OCI-LY7 (cell line): ENCODE measurements at regions not wholly inside any gene's neighbourhood (a gene's known extent, or its start where the extent isn't known, plus 50 kb on each side); places are given as distances from the start of the nearest gene placed in this dataset. TPM values are rescaled to one million over a fixed set of nuclear protein-coding genes. Genes with fewer than 3 reads are reported as not detected.

Source experiments
- BruUV-seq: library from RNA; stranded (reverse); fragments of 400-500 nt; replicated peaks from 2 replicates; lab custom pipeline; 2021; lab: Mats Ljungman, UMichigan
- CTCF ChIA-PET: fragments of 300-600 bp; sonication (Branson Sonifier 250); formaldehyde crosslinking; loops from one replicate; lab custom pipeline; 2022; ENCODE audit warnings: antibody characterized with exemption; ENCODE audit not compliant: unreplicated experiment; lab: Charles Lee
- POLR2A ChIA-PET: fragments of 300-600 bp; sonication (Branson Sonifier 250); formaldehyde crosslinking; loops from one replicate; lab custom pipeline; 2022; ENCODE audit warnings: antibody characterized with exemption; lab: Charles Lee
- DNase-seq: peaks from one replicate; pipeline ENCODE4 v3.0.0-alpha.2; 2015; ENCODE audit warnings: low spot score
- H2AFZ ChIP-seq: fragments of 200-600 bp; sonication (generic), shearing (Covaris generic); 2 replicates; pipeline ENCODE4 v1.6.1; 2014; ENCODE audit warnings: mild to moderate bottlenecking, antibody characterized with exemption, low read length, moderate library complexity
- H3K27ac ChIP-seq: fragments of 200-600 bp; sonication (generic); 2 replicates; pipeline ENCODE4 v1.5.1; 2014; ENCODE audit warnings: mixed run types, low read depth, mild to moderate bottlenecking, moderate library complexity, low read length, inconsistent platforms; ENCODE audit not compliant: poor library complexity, severe bottlenecking
- H3K36me3 ChIP-seq: fragments of 200-600 bp; sonication (generic); 2 replicates; pipeline ENCODE4 v1.6.1; 2014; ENCODE audit warnings: mild to moderate bottlenecking, antibody characterized with exemption, low read length, moderate library complexity, mixed read lengths; ENCODE audit not compliant: insufficient read depth
- H3K4me1 ChIP-seq: fragments of 200-600 bp; sonication (generic); 2 replicates; pipeline ENCODE4 v1.5.1; 2014; ENCODE audit warnings: mild to moderate bottlenecking, low read length; ENCODE audit not compliant: insufficient read depth, poor library complexity, severe bottlenecking
- H3K4me2 ChIP-seq: fragments of 200-600 bp; sonication (generic); 2 replicates; pipeline ENCODE4 v1.6.1; 2014; ENCODE audit warnings: mild to moderate bottlenecking, low read length
- H3K4me3 ChIP-seq: fragments of 200-600 bp; sonication (generic); 2 replicates; pipeline ENCODE4 v1.5.1; 2014; ENCODE audit warnings: mild to moderate bottlenecking, low read depth, low read length; ENCODE audit not compliant: poor library complexity, severe bottlenecking
- H3K79me2 ChIP-seq: fragments of 200-600 bp; sonication (generic); 2 replicates; pipeline ENCODE4 v1.6.1; 2016; ENCODE audit warnings: low read depth, mild to moderate bottlenecking, low read length, moderate library complexity, mixed read lengths; ENCODE audit not compliant: insufficient read depth
- H3K9me2 ChIP-seq: fragments of 200-600 bp; sonication (generic); 2 replicates; pipeline ENCODE4 v1.6.1; 2016; ENCODE audit warnings: mild to moderate bottlenecking, low read length, mixed read lengths; ENCODE audit not compliant: insufficient read depth
- H3K9me3 ChIP-seq: fragments of 200-600 bp; sonication (generic); 2 replicates; pipeline ENCODE4 v1.6.1; 2014; ENCODE audit warnings: mild to moderate bottlenecking, mixed run types, low read length, mixed read lengths
- H4K20me1 ChIP-seq: fragments of 200-600 bp; sonication (generic); 2 replicates; pipeline ENCODE4 v1.6.1; 2014; ENCODE audit warnings: mild to moderate bottlenecking, antibody characterized with exemption, low read length, moderate library complexity, mixed read lengths; ENCODE audit not compliant: insufficient read depth
- CTCF ChIP-seq: fragments of 200-600 bp; sonication (generic); conservative IDR thresholded peaks from 2 replicates; pipeline ENCODE4 v1.5.1; 2014; ENCODE audit warnings: mild to moderate bottlenecking, antibody characterized with exemption, low read length, moderate library complexity, mixed read lengths
- EZH2phosphoT487 ChIP-seq: fragments of 200-600 bp; sonication (generic); IDR thresholded peaks from 2 replicates; pipeline ENCODE4 v1.6.1; 2018; ENCODE audit warnings: low read depth, borderline replicate concordance, mild to moderate bottlenecking, mixed run types, antibody characterized with exemption, low read length, moderate library complexity, mixed read lengths
- intact Hi-C: fragments of 100-400 bp; cut with micrococcal nuclease; formaldehyde crosslinking; loops from one replicate; pipeline ENCODE4 v1.10.0; 2022; ENCODE audit not compliant: unreplicated experiment
- small RNA-seq: library from RNA; depleted of rRNA; stranded (forward); fragments of <200 nt; gene quantifications from one replicate; pipeline ENCODE3, GENCODE V24; 2014

GRCh38 chr12:83185241-83185640, 498.5 kb downstream of the TMTC2 start:
- no peak for DNase-seq
- ChIA-PET POLR2A (no interaction called here), CTCF (no interaction called here)
- no peak overlapping the region for H3K27ac ChIP-seq
- H3K36me3 ChIP-seq, result no peaks in the 10 kb centered on the region
- no peak overlapping the region for H2AFZ ChIP-seq
- H3K9me2 ChIP-seq, result no peaks in the 10 kb centered on the region
- H3K9me3 ChIP-seq, result no peaks in the 10 kb centered on the region
- no TSS peak for BruUV-seq
- H3K4me3 ChIP-seq, result no peak overlapping the region
- no peaks in the 10 kb centered on the region for H3K79me2 ChIP-seq
- H4K20me1 ChIP-seq, result no peaks in the 10 kb centered on the region
- intact Hi-C loops, result no loop called here
- TF ChIP-seq EZH2phosphoT487 (no peak), CTCF (no peak)
- no peak overlapping the region for H3K4me2 ChIP-seq
- no peaks in the 10 kb centered on the region for H3K4me1 ChIP-seq

Small RNAs in the stretch of these regions (small RNA-seq; reads per million reads assigned to genes)
- gene RF00334, result not detected
